CD4-positive, alpha-beta T cell treated with Interleukin-6 at 100 ng/mL for 8 hours (primary cell): ENCODE measurements at regions not wholly inside any gene's neighbourhood (a gene's known extent, or its start where the extent isn't known, plus 50 kb on each side); places are given as distances from the start of the nearest gene placed in this dataset.

Source experiments
- DNase-seq: peaks from one replicate; pipeline ENCODE4 v3.0.0-alpha.2; 2020; ENCODE audit warnings: mixed read lengths, low spot score

DNA sequence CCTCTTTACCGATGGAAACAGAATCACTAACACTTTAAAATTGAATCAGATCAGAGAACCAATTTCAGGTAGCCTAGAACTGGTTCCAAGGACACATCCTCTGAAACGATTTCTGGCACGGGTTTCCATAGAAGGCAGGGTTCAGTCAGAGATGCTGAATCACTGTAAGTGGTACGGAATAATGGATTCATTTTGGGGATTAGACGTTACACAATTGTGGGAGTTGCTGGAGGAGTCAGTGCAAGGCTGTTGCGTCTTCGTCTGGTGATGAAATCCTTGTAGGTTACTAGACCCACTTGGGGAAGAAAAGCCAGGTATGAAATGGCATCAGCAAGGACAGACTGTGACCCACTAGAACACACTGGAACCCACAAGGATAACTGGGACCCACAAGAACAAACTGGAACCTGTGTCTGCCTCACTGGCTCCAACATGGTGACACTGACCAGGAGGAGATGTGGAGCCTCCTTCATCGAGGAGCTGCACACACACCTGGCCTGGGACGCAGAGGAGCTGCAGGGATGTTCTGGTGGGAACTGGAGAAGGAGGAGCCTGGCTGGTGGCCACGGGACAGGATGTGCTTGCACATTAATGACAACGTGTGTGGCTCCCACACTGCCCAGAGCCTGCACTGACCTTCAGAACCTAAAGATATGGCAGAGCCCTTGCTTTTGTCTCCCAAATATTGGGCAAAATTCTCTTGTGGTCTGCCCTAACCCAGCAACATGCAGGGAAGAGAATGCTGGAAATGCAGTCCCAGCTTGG, 105.1 kb downstream of the TRAPPC11 start:
- no peak for DNase-seq

DNA sequence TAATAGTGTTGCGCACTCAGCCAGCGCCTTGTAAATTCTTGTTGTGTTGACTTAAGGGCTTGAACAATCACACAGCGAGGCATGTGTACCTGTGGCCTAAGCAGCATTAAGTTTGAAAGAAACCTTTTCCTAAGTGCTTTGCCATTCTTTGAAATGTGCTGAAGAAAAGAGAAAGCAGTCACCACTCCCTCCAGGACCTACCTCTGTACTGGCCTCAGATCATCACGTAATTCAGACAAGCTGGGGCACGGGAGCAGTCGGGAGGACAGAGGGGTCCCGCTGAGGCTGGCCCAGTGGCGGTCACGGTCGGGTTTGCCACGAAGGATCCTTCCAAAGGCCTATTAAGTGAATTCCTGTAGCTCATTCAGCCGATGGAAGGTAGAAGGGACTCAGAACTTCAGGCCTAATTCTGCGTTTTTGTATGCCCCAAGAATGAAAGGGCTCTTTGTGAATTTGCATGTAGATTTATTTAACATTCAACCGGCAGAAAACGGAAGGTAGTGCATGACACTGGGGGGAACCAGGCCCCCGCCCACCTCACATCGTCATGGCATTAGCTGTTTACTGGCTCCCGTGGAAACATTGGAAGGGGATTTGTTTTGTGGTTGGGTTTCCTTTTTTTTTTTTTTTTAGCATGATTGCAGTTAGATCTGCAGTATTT, 106.3 kb downstream of the TRAPPC11 start:
- no peak for DNase-seq

DNA sequence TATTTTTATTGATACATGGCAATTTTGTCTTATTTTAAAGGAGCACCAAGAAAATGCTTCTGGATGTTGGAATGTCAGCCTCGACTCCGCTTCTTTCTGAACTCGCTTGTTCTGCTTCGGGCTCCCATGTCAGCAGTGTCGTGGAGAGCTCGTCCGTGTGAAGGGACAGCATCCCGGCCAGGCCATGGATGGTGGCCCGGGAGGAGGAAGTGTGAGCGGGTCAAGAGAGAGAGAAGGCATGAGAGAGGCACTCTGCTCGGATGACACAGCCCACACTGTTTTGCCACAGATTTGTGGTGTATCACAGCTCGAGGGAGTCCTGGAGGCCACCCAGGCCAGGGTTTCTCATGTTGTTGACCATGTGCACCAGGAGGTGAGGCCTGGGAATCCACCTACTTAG, 107.0 kb downstream of the TRAPPC11 start:
- no peak for DNase-seq

DNA sequence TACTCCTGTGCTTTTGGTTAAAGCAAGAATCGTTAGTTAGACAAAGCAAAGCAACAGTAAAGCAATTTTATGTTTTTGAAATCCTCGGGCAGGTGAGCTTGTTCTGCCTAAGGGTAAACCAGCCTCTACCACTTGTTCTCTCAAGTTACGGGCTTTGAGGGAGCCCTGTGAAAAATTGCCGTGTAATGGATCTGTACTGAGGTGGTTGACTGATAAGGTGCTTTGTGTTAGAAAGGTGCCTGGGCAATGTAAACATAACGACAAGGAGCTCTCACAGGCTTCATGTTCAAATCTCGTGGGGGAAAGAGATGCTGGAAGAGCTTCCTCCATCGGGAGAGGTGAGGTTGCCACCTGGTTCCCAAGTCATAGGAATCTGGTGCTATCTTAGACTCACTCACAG, 111.8 kb downstream of the TRAPPC11 start:
- no peak for DNase-seq

DNA sequence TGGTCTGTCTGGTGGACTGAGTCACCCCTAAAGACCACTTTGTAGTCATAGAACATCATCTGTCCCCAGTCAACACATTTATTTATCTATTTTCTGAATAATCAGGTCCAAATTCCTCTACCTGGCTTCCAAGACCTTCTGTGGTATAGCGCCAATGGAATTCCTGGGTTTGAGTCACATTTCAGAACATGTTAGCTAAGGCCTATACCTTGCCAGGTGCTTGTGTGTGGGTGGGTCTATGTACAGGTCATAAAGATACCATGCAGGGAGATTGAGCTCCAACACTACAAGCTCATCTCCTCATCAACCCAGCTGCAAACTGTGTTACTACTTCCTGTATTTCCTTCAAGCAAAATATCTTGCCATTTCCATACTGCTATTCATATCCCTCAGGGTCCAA, 113.3 kb downstream of the TRAPPC11 start:
- DNase-seq: no peak

DNA sequence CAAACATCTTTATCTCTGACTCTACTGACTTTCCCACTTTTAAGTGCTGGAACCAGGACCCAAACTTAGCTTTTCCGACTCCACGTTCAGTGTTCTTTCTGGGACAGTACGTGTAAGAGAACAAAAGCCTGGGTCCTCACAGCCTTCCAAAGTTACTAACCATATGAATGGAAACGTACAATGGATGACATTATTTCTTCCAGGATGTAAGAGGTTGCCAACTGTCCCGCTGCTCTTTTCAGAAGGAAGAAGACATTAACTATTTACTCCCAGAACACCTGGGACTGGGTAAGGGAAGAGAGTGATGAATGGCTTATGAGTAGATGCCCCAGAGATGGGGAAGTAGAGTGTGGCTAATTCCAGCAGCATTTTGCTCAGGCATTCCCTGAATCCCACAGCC, 114.7 kb downstream of the TRAPPC11 start:
- DNase-seq: no peak

DNA sequence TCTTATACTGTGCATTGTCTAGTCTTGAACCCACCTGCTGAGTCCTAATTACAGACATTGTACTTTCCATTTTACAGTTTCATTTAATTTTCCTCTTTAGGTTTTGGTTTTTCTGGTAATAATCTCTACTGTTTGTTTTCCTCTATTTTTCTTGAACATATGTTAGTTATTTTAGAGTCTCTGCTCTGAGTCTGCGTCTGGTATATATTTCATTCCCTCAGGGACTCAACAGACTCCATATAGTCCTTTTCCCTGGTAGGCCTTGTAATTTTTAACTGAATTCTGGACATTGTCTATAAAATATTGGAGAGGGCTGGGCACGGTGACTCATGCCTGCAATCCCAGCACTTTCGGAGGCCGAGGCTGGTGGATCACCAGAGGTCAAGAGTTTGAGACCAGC, 121.8 kb upstream of the STOX2 start:
- DNase-seq: no peak

DNA sequence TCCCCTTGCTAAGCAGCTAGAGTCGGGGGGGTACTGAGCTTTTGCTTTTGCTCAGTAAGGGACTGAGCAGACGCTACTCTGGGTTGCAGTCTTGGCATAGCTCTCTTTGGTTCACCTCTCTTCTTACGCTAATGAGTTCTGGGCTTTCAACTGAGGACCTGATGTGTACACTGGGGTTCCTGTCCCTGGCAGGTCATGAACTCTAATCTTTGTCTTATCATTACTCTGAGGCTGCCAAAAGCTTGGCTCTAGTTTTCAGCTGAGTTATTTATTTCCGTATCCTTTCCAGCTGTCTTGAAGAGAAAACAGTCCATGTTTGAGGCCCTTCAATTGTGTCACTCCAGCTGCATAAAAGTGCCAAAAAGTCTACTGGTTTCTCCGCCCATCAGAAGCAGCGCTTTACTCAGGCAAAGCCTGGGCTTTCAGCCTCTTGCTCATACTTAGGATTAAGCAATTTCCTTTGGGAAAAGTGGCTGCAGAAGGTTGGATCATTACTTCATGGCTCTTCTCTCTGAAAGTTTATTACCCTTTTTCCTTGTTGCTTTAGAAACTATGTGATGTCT, 121.0 kb upstream of the STOX2 start:
- DNase-seq: no peak

DNA sequence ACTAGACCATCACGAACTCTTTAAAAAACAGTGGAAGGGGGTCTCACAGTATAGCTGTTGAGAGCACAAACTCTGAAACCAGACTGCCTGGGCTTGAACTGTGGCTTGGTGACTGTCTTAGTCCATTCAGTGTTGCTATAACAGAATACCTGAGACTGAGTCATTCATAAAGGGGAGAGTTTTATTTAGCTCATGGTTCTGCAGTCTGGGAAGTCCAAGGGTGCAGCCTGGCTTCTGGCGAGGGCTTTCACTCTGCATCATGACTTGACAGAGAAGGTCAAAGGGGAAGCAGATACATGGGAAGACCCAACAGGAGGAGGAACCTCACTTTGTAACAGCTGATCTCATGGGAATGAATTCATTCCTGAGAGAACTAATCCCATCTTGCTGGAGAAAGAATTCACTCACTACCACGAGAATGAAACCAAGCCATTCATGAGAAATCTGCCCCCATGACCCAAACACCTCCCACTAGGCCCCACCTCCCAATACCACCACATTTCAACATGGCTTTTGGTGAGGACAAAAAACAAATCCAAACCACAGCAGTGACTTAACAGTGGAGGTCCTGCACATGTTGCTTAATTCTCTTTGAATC, 116.7 kb upstream of the STOX2 start:
- no peak for DNase-seq

DNA sequence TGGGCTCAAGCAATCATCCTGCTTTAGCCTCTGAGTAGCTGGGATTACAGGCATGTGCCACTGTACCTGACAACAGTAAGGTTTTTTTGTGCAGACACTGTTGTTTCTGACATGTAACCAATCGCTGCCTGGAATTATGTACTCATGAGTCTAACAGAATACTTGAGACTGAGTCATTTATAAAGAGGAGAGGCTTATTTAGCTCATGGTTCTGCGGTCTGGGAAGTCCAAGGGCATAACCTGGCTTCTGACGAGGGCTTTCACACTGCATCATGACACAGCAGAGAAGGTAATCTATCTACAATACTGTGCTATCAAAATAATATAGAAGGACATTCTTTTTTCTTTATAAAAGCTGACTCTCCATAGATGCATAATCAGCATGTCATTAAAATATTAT, 115.5 kb upstream of the STOX2 start:
- no peak for DNase-seq

DNA sequence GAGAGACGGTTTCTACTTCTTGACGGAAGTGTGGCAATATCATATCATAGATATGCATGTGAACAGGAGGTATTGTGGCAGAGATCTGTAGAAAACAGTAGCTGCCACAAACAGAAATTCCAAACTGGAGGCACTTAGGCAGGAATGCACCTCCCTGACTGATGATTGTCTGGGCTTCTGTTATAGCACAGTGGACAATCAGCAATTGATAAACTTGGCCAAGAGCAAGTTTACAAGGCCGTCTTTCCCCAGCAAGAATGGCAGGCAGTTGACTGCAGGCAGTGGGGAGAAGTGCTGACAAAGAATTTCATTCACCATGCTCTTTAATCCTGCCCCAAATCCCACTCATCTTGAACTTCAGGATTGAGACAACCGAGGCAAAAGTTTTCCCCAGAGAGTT, 114.4 kb upstream of the STOX2 start:
- no peak for DNase-seq

DNA sequence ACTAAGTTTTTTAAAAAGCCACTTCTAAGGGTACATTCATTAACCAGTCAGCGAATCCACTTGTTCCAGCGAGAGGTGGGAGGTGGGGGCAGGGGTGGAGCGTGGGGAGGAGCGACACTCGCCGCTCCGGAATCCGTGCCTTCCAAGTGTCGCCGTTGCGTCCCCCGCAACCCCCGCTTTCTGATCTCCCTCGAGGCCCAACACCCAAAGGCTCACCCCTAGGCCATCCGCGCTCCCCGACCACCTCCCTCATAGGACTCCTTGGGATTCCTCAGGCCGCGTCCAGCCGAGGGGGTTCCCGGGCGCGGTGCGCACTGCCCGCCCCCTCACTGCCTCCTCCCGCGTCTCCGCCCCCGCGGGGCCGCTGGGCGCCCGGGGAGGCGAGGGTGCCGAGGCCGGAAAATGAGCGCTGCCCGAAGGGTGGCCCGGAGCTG, 108.1 kb upstream of the STOX2 start:
- DNase-seq: no peak

DNA sequence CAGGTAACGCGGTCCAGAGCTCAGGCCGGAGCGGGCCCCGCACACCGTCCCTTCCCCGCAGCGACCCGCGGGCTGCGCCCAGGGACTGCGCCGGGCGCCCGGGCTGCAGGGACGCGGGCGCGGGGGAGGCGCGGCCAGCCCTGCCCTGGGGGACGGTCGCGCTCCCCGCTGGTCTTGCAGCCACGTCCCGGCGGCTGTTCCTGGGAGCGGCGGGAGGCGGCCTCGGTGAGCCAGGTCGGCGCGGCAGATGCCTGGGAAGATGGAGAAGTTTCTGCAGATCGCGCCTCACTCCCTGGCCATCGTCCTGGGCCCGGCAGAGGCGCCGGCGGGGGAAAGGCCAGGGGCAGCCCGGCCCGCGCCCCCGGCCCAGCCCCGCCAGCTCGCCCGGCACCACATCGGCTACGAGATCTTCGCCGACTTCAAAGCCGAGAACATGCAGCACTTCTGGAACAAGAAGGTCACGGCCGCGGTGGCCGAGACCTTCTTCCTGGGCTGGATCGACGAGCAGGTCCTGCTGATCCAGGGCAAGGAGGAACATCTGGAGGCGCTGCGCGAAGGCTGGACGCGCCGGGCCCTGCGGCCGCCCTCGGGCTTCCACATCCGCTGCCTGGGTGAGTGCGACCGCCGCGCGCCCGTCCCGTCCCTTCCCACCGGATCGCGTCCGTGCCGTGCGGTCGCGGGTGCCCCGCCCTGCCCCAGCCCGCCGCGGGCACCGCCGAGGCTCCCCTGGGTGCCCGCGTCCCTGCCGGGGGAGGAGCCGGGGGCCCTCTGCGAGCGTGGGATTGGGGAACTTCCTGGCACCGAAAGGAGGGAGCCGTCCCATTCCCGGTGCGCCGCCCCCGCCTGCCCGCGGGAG, 107.4 kb upstream of the STOX2 start:
- no peak for DNase-seq

DNA sequence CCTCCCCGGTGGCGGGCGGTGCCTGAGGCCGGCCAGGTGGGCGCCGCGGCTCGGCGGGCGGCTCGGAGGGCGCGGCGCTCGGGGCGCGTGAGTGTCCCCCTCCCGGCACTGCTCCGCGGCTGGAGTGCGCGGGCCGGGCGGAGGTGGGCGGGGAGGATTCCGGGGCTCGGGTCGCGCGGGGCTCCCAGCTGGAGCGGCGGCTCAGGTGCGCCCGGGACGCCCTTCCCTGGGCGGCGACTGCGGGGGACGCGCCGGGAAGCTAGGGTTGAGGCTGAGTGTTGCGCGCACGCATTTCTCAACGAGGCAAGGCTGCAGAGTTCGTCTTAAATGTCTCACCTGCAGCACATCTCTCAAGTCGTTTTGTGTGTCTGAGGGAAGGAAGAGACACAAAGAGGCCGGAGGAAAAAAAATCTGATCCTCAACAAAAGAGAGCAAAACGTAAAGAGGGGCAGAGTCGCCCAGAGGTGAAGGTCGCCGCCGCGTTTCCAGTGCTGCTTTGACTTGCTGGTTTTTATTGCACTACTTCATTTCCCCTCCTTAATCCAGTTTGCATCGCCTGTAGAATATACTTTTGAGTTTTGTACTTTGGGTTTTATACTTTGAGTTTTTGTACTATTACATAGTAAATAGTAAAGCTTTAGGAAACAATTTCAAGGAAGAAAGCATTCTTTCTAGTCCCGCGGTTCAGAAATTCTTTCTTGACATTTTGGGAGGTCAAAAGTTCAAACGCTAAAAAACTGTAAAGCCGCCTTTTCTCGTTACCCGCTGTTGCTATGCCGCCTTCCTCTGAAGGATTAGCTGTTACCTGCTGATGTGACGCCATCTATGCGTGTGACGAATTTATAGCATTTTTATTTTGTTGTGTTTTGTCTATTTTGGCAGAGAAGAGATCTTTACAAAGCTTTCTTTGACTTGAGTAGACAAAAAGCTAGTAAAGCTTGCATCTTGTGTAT, 106.5 kb upstream of the STOX2 start:
- no peak for DNase-seq

DNA sequence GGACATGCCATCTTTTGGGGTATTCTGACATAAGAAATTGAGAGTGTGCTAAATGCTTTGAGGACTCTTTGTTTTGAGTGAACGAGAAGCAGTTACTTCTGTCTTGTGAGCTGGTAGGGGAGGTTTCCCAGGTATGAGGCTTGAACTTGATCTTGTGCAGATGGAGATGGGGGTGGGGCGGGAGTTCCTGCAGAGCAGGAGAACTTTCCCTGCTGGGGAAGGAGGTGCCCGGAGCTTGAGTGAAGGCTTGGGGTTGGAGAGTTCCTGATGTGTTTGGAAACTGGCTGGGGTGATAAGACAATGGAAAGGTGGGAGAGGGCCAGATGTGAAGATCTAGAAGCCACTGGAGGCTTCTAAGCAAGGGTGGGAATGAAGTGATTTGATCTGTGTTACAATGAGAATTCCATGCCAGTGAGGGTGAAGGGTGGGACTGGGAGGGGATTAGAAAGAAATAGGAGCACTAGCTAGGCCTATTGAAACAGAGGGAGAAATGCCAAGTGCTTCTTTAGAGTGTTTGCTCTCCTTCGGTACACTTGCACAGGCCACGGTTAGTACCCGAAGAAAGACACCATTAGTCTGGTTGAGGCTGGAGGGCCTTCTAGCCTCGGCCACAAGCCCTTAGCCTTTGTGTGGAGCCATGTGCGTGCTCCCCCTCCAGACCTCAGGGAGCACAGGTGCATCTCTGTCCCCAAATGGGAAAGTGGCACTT, 103.5 kb upstream of the STOX2 start:
- no peak for DNase-seq

DNA sequence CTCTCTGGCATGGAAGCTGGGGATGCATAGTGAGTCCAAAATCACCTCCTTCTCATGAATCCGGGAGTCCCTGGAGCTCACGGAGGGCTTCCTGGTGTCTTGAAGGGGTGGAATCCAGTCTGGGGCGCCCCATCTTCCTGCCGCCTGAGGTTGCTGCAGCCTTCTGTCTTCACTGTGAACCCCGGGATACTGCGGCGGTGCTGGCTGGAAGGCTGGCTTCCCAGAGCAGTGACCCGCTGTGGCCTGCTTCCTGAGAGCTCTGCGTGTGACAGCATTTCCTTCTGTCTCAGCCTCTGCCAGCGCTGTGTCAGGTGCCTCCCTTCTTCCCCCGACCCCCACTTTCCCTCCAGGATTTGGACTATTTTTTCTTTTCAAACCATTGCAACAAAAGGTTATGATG, 98.8 kb upstream of the STOX2 start:
- no peak for DNase-seq

DNA sequence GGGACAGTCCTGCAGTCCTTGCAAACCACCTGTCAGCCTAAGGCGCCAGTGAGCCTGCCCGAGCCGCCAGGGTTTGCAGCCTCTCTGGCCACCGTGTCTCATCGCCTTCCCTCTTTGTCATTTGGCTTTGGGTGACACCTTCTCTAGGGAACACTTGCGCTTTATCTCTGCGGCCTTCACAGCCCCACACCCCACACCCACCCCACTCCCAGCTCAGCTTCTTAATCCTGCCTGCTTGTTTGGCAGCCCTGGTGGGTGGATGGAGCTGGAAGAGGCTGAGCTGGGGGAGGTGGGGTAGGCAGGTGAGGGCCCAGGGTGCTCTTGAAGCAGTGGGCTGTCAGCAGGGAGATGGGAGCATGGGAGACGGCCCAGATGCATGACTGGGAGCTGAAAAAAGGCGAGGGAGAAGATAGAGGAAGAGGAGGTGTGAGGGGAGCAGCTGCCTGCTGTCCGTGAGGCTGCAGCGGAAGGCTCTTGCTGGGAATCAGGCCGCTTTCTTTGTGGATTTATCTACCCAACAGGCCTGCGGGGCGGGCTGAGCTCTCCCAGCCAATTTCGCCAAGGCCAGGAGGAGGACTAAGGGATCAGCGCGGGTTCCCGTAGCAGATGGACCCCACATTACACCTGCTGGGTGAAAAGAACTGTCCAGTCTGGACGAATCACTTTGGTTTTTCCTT, 97.5 kb upstream of the STOX2 start:
- no peak for DNase-seq

DNA sequence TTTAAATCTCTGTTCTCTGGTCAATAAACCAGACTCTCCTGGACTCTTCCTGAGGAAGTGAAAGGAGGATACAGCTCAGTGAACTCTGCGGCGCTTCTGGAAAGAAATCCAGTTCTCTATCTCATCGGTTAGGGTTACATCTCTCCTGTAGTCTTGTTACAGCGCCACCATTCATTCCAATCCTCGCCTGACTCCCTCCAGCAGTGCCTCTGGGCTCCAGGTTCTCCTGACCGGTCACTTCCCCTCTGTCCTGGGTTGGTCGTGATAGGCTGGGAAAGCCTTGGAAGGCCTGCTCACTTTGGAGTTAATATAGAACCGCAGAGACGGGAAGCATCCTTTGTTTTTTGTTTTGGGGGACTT, 97.0 kb upstream of the STOX2 start:
- DNase-seq: no peak

DNA sequence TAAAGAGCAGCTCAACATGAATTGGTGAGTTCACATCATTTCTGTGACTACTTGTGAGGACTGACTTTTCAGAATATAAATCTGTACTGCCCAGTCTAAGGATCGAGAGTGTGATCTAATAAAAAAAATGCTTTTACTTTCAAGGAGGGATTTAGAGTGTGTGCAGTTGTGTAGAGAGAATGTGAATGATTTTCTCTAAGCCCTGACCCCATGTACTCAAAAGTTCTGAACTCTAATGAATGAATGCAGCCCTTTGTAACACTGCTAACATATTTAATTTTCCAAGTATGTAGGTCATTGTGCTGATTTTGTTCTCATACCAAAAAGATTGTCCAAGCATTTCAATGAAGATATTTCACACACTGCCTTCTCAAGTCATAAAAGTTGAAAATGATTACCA, 92.5 kb upstream of the STOX2 start:
- no peak for DNase-seq

DNA sequence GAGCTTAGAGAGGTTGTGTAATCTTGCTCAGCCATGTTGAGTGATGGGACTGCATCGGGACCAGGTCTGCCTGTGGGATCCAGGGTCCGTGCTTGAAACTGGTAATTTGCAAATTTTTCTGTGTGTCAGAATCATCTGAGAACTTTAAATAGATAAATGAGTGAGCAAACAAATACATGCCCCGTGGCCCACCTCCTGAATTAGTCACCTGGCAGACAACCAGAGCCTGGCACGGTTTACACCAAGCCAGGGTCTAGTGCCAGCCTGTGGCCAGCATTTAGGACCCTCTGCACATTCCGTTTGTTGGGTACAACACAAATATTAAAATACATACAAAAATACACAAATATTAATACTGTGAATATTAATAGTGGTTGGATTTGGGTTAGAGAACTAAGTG, 90.6 kb upstream of the STOX2 start:
- DNase-seq: no peak
